HL-60 (cell line): ENCODE measurements at regions not wholly inside any gene's neighbourhood (a gene's known extent, or its start where the extent isn't known, plus 50 kb on each side); places are given as distances from the start of the nearest gene placed in this dataset.

Source experiments
- GABPA ChIP-seq: IDR thresholded peaks from 2 replicates; pipeline ENCODE4 v1.6.1; 2012; ENCODE audit warnings: low read depth
- TF ChIP-seq, protein P1 (sequence below): IDR thresholded peaks from one replicate; pipeline ENCODE4 v1.5.1; 2011; ENCODE audit warnings: low read length, control low read depth, inconsistent platforms; ENCODE audit not compliant: insufficient read depth

DNA sequence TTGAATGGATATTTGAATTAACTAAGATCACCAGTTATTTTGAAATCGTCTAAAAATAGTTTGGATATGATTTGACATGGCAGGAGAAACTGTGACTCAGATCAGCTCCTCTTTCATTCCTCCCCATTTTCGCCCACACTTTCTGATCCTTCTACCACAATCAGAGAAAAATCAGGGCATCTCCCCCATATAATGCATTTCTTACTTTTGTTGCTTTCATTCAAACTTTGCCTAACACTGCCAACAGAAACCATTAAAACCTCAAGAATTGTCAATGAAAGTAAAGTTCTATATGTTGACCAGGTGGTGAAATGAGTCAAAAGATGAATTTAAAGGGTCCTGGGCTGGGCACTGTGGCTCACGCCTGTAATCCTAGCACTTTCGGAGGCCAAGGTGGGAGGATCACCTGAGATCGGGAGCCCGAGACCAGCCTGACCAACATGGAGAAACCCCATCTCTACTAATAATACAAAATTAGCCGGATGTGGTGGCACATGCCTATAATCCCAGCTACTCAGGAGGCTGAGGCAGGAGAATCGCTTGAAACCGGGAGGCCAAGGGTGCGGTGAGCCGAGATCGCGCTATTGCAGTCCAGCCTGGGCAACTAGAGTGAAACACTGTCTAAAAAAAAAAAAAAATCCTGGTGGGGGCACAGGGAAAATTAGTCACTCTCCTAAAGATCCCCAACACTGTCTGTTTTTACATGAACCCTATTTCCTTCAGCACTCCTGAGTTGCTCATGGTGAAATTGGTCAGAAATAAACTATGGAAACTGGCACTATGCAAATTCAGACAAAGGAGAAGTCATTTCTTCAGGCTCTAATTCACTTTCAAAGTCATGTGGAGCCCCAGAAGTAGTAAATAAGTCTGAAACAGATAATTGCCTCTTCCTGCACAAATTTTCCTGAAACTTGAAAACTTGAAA, 122.8 kb upstream of the NOCT start:
- TF ChIP-seq, protein P1, sequence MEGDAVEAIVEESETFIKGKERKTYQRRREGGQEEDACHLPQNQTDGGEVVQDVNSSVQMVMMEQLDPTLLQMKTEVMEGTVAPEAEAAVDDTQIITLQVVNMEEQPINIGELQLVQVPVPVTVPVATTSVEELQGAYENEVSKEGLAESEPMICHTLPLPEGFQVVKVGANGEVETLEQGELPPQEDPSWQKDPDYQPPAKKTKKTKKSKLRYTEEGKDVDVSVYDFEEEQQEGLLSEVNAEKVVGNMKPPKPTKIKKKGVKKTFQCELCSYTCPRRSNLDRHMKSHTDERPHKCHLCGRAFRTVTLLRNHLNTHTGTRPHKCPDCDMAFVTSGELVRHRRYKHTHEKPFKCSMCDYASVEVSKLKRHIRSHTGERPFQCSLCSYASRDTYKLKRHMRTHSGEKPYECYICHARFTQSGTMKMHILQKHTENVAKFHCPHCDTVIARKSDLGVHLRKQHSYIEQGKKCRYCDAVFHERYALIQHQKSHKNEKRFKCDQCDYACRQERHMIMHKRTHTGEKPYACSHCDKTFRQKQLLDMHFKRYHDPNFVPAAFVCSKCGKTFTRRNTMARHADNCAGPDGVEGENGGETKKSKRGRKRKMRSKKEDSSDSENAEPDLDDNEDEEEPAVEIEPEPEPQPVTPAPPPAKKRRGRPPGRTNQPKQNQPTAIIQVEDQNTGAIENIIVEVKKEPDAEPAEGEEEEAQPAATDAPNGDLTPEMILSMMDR = no peak
- no peak for TF ChIP-seq GABPA
